T-helper 1 cell treated with Interleukin-12 subunit alpha and Interleukin-12 subunit beta and Interleukin-4 antibody, amounts not matched to agents 30 ng/mL and 1 ng/mL, for 36 hours (primary cell): ENCODE measurements at regions not wholly inside any gene's neighbourhood (a gene's known extent, or its start where the extent isn't known, plus 50 kb on each side); places are given as distances from the start of the nearest gene placed in this dataset.

Experiments used
- intact Hi-C: fragments of 100-400 bp; cut with micrococcal nuclease; formaldehyde crosslinking; loops from one replicate; pipeline ENCODE4 v1.15.1; 2024

- intact Hi-C loops: no loop called here
Observed at GRCh38 chr10:83354456-83354855, 784.9 kb upstream of the GHITM start.

GRCh38 chr10:83357004-83357403 lies 782.3 kb upstream of the GHITM start:
- intact Hi-C loops: no loop called here

GRCh38 chr10:83357627-83358026 lies 781.7 kb upstream of the GHITM start:
- intact Hi-C loops: no loop called here

GRCh38 chr10:83367036-83367435 lies 772.3 kb upstream of the GHITM start:
- intact Hi-C loops: no loop called here

GRCh38 chr10:83371696-83372490 lies 767.4 kb upstream of the GHITM start:
- intact Hi-C loops: no loop called here

- intact Hi-C loops: no loop called here
Observed at GRCh38 chr10:83372646-83373045, 766.7 kb upstream of the GHITM start.

- intact Hi-C loops: no loop called here
Observed at GRCh38 chr10:83373671-83374070, 765.6 kb upstream of the GHITM start.

GRCh38 chr10:83374741-83375140 lies 764.6 kb upstream of the GHITM start:
- intact Hi-C loops: no loop called here

- intact Hi-C loops: no loop called here
Observed at GRCh38 chr10:83375274-83375673, 764.0 kb upstream of the GHITM start.

- intact Hi-C loops: loop anchor here (10.0 kb wide), 1 partner anchor 1103 kb away; no protein-coding TSS in a partner anchor
Observed at GRCh38 chr10:83397806-83398205, 741.5 kb upstream of the GHITM start.

- intact Hi-C loops: no loop called here
Observed at GRCh38 chr10:83410570-83410969, 728.7 kb upstream of the GHITM start.

- intact Hi-C loops: no loop called here
Observed at GRCh38 chr10:83425306-83425705, 714.0 kb upstream of the GHITM start.

GRCh38 chr10:83427101-83427500 lies 712.2 kb upstream of the GHITM start:
- intact Hi-C loops: no loop called here

- intact Hi-C loops: no loop called here
Observed at GRCh38 chr10:83432261-83433045, 706.9 kb upstream of the GHITM start.

- intact Hi-C loops: no loop called here
Observed at GRCh38 chr10:83433705-83434104, 705.6 kb upstream of the GHITM start.

GRCh38 chr10:83448013-83448412 lies 691.3 kb upstream of the GHITM start:
- intact Hi-C loops: no loop called here

GRCh38 chr10:83458611-83459010 lies 680.7 kb upstream of the GHITM start:
- intact Hi-C loops: no loop called here

- intact Hi-C loops: no loop called here
Observed at GRCh38 chr10:83459124-83459523, 680.2 kb upstream of the GHITM start.

- intact Hi-C loops: no loop called here
Observed at GRCh38 chr10:83469728-83470331, 669.5 kb upstream of the GHITM start.

GRCh38 chr10:83476211-83476610 lies 663.1 kb upstream of the GHITM start:
- intact Hi-C loops: no loop called here

GRCh38 chr10:83489161-83489560 lies 650.1 kb upstream of the GHITM start:
- intact Hi-C loops: no loop called here

- intact Hi-C loops: no loop called here
Observed at GRCh38 chr10:83492004-83492403, 647.3 kb upstream of the GHITM start.
